ENCODE measurements at regions not wholly inside any gene's neighbourhood (a gene's known extent, or its start where the extent isn't known, plus 50 kb on each side); places are given as distances from the start of the nearest gene placed in this dataset.

DNA sequence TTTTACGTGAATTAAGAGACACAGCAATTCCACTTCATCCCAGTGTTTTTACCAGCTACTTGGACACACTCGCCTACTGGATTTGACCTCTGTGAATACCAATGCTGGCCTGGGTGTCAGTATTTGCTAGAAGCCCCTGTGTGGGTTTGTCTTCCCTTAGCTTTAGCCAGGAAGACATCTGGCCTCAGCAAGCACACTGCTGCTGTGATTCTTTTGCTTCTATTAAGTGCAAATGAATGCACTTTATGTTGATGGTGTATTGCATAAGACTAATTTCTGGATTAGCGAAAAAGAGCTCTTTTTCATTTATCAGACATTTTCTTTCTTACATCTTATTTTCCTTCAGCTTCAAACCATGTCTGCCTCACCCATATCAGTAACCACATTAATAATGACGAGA is 140.0 kb downstream of the CHRM3 start:
- no peak overlapping the region for H3K4me3 ChIP-seq (ENCODE audit: low read depth, low read length, poor library complexity, severe bottlenecking)
- DNase-seq (ENCODE audit: low spot score): no peak
- no peaks in the 10 kb centered on the region for H4K20me1 ChIP-seq (ENCODE audit: insufficient read depth, low read length)
- no peak overlapping the region for H3K4me2 ChIP-seq (ENCODE audit: low read length)
- intact Hi-C loops (cut with micrococcal nuclease; ENCODE audit: unreplicated experiment): no loop called here
- TF ChIP-seq EZH2phosphoT487 (IDR thresholded peaks at IDR 0.05; ENCODE audit: borderline replicate concordance, low read depth, low read length): no peak
- no peak overlapping the region for H3K27ac ChIP-seq (ENCODE audit: low read depth, low read length, poor library complexity, severe bottlenecking)
- H3K4me1 ChIP-seq (ENCODE audit: insufficient read depth, low read length, poor library complexity, severe bottlenecking): no peaks in the 10 kb centered on the region
- H3K79me2 ChIP-seq (ENCODE audit: insufficient read depth, low read depth, low read length): no peaks in the 10 kb centered on the region
- no peak overlapping the region for H2AFZ ChIP-seq (ENCODE audit: low read length)
- no peaks in the 10 kb centered on the region for H3K9me3 ChIP-seq (ENCODE audit: low read length)
- CTCF ChIA-PET (ENCODE audit: unreplicated experiment): no interaction called here
- no peaks in the 10 kb centered on the region for H3K36me3 ChIP-seq (ENCODE audit: insufficient read depth, low read length)
- H3K9me2 ChIP-seq (ENCODE audit: insufficient read depth, low read length): no peaks in the 10 kb centered on the region
- no TSS peak for BruUV-seq (replicated peaks)
- POLR2A ChIA-PET: no interaction called here

DNA sequence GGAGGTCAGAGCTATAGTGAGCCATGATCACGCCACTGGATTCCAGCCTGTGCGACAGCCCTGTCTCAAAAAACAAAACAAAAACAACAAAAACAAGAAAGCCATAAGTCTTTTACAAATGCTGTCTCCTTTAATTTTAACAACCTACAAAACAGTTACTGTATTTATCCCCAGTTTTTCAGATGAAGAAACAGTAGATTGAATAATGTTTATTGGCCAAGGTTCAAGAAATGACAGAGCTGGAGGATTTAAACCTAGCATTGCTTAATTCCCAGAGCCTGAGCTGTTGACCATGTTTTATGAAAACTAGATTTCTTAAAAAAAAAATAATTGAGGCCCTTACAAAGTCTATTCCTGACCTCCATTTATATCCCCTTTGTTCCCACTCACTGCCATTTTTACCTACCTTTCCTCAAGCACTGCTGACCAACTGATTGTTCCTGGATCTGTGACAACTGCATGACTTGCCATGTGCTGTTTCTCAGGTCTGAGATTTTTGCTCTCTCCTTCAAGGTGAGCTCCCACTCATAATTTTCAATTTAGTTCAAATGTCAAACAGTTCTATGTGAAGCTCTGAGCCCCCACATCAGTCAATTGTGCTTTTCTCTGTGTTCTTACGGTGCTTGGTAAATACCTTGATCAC is 140.8 kb downstream of the CHRM3 start:
- ChIA-PET POLR2A (interaction anchor here (0.7 kb wide), 1 partner anchor 19 kb away, joined by 3 read pairs; no protein-coding TSS in a partner anchor), CTCF (ENCODE audit: unreplicated experiment) (no interaction called here)
- H3K79me2 ChIP-seq (ENCODE audit: insufficient read depth, low read depth, low read length): no peaks in the 10 kb centered on the region
- no peaks in the 10 kb centered on the region for H3K36me3 ChIP-seq (ENCODE audit: insufficient read depth, low read length)
- no peaks in the 10 kb centered on the region for H3K4me1 ChIP-seq (ENCODE audit: insufficient read depth, low read length, poor library complexity, severe bottlenecking)
- intact Hi-C loops (cut with micrococcal nuclease; ENCODE audit: unreplicated experiment): no loop called here
- H3K4me3 ChIP-seq (ENCODE audit: low read depth, low read length, poor library complexity, severe bottlenecking): no peak overlapping the region
- TF ChIP-seq, protein P1, sequence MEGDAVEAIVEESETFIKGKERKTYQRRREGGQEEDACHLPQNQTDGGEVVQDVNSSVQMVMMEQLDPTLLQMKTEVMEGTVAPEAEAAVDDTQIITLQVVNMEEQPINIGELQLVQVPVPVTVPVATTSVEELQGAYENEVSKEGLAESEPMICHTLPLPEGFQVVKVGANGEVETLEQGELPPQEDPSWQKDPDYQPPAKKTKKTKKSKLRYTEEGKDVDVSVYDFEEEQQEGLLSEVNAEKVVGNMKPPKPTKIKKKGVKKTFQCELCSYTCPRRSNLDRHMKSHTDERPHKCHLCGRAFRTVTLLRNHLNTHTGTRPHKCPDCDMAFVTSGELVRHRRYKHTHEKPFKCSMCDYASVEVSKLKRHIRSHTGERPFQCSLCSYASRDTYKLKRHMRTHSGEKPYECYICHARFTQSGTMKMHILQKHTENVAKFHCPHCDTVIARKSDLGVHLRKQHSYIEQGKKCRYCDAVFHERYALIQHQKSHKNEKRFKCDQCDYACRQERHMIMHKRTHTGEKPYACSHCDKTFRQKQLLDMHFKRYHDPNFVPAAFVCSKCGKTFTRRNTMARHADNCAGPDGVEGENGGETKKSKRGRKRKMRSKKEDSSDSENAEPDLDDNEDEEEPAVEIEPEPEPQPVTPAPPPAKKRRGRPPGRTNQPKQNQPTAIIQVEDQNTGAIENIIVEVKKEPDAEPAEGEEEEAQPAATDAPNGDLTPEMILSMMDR (conservative IDR thresholded peaks at IDR 0.05; ENCODE audit: low read length): no peak
- TF ChIP-seq EZH2phosphoT487 (IDR thresholded peaks at IDR 0.05; ENCODE audit: borderline replicate concordance, low read depth, low read length): no peak
- H3K27ac ChIP-seq (ENCODE audit: low read depth, low read length, poor library complexity, severe bottlenecking): no peak overlapping the region
- H3K9me2 ChIP-seq (ENCODE audit: insufficient read depth, low read length): no peaks in the 10 kb centered on the region
- no peak overlapping the region for H3K4me2 ChIP-seq (ENCODE audit: low read length)
- no TSS peak for BruUV-seq (replicated peaks)
- no peak overlapping the region for H2AFZ ChIP-seq (ENCODE audit: low read length)
- H3K9me3 ChIP-seq (ENCODE audit: low read length): no peaks in the 10 kb centered on the region
- DNase-seq (ENCODE audit: low spot score): no peak
- no peaks in the 10 kb centered on the region for H4K20me1 ChIP-seq (ENCODE audit: insufficient read depth, low read length)

DNA sequence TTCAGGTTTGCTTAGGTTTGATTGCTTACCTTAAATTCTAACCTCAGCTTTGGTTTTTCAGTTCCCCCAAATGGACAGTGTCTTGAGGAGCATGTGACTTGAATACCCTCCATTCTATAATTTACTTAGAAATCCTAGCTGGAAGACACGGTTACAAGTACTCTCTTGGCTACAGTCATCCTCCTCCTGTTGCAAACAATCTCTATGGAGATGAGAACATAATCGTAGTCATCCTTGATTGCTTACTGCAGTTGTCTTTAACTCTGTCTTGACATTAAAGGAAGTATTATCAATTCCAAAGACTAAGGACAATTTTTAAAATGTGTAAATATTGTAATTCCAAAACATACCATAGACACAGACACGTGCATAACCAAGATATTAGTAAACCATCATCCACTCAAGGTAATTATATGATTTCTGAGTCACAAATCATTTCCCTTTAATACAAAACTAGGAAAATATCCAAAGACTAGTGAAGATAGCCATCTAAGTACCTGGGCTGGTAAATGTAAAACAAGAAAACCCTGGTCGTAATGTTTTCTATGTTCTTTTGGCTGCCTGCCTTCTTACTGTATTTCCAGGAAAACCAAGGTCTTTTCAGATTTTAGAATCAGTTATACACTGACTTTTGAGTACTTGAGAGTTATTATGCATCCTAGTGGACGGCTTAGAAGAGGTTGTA is 149.9 kb downstream of the CHRM3 start:
- no peak for TF ChIP-seq EZH2phosphoT487 (IDR thresholded peaks at IDR 0.05; ENCODE audit: borderline replicate concordance, low read depth, low read length)
- TF ChIP-seq, protein P1 (conservative IDR thresholded peaks at IDR 0.05; ENCODE audit: low read length): no peak
- POLR2A ChIA-PET: no interaction called here
- H3K9me2 ChIP-seq (ENCODE audit: insufficient read depth, low read length): no peaks in the 10 kb centered on the region
- H2AFZ ChIP-seq (ENCODE audit: low read length): no peak overlapping the region
- H3K4me2 ChIP-seq (ENCODE audit: low read length): no peak overlapping the region
- no peaks in the 10 kb centered on the region for H4K20me1 ChIP-seq (ENCODE audit: insufficient read depth, low read length)
- BruUV-seq (replicated peaks): no TSS peak
- no peaks in the 10 kb centered on the region for H3K4me1 ChIP-seq (ENCODE audit: insufficient read depth, low read length, poor library complexity, severe bottlenecking)
- H3K4me3 ChIP-seq (ENCODE audit: low read depth, low read length, poor library complexity, severe bottlenecking): no peak overlapping the region
- no peaks in the 10 kb centered on the region for H3K79me2 ChIP-seq (ENCODE audit: insufficient read depth, low read depth, low read length)
- H3K36me3 ChIP-seq (ENCODE audit: insufficient read depth, low read length): no peaks in the 10 kb centered on the region
- intact Hi-C loops (cut with micrococcal nuclease; ENCODE audit: unreplicated experiment): no loop called here
- DNase-seq (ENCODE audit: low spot score): no peak
- CTCF ChIA-PET (ENCODE audit: unreplicated experiment): no interaction called here
- H3K9me3 ChIP-seq (ENCODE audit: low read length): no peaks in the 10 kb centered on the region
- H3K27ac ChIP-seq (ENCODE audit: low read depth, low read length, poor library complexity, severe bottlenecking): no peak overlapping the region

All from OCI-LY7 (cell line).